ENCODE measurements at regions not wholly inside any gene's neighbourhood (a gene's known extent, or its start where the extent isn't known, plus 50 kb on each side); places are given as distances from the start of the nearest gene placed in this dataset.

DNA sequence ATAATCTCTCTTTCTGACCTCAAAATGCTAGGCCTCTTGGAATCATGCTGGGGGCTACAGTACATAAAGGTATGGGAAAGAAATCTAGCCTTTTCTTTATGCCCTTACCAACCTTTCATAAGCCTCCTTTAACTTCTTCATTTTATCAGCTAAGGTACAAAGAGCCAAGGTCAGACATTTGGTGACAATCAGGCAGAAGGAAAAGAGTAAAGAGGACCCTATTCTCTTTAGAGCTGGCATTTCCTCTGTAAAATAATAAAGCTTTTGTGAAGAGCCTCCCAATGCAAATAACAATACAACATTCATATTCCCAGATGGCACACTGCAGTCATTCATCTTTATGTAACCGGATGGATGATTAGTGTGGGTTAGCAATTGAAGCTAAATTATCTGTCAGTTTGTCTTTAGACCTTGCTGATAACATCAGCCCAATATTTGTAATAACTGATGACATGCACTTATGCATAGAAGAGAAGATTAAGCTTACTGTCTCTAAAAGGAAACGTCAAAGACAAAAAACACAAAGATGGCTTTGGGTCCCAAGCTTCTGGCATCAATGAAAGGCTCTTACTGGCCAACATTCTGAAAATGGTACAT is 163.1 kb downstream of the IBTK start:
- TF ChIP-seq, protein P1, sequence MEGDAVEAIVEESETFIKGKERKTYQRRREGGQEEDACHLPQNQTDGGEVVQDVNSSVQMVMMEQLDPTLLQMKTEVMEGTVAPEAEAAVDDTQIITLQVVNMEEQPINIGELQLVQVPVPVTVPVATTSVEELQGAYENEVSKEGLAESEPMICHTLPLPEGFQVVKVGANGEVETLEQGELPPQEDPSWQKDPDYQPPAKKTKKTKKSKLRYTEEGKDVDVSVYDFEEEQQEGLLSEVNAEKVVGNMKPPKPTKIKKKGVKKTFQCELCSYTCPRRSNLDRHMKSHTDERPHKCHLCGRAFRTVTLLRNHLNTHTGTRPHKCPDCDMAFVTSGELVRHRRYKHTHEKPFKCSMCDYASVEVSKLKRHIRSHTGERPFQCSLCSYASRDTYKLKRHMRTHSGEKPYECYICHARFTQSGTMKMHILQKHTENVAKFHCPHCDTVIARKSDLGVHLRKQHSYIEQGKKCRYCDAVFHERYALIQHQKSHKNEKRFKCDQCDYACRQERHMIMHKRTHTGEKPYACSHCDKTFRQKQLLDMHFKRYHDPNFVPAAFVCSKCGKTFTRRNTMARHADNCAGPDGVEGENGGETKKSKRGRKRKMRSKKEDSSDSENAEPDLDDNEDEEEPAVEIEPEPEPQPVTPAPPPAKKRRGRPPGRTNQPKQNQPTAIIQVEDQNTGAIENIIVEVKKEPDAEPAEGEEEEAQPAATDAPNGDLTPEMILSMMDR (IDR thresholded peaks at IDR 0.05; ENCODE audit: low read length, missing control alignments), result no peak
- H3K4me3 ChIP-seq (replicated peaks; ENCODE audit: low read depth, low read length), result no peak overlapping the region
- no peak for DNase-seq (ENCODE audit: low read depth)

DNA sequence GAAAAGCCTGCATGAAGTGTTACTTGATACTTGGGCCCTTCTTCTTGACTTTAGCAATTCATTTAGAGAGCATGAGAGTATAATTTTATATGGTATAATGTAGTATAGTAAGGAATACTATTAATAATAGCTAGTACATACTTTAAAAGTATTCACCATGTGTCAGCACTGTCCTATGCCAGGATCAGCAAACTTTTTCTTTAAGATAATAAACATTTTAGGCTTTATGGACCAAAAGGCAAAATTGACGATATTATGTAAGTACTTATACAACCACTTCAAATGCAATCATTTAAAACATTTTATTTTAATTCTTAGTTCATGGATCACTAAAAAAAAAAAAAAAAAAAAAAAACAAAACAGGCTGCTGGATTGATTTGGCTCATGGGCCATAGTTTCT is 163.9 kb downstream of the IBTK start:
- TF ChIP-seq, protein P1 (IDR thresholded peaks at IDR 0.05; ENCODE audit: low read length, missing control alignments), result no peak
- H3K4me3 ChIP-seq (replicated peaks; ENCODE audit: low read depth, low read length), result no peak overlapping the region
- no peak for DNase-seq (ENCODE audit: low read depth)

DNA sequence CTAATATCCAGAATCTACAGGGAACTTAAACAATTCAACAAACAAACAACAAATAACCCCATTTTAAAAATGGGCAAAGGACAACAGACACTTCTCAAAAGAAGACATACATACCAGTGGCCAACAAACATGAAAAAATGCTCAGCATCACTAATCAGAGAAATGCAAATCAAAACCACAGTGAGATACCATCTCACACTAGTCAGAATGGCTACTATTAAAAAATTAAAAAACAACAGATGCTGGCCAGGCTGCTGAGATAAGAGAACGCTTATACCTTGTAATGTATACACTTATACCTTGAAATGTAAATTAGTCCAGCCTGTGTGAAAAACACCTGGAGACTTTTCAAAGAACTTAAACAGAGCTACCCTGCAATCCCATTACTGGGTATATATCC is 166.8 kb downstream of the IBTK start:
- H3K4me3 ChIP-seq (replicated peaks; ENCODE audit: low read depth, low read length), result no peak overlapping the region
- TF ChIP-seq, protein P1 (IDR thresholded peaks at IDR 0.05; ENCODE audit: low read length, missing control alignments), result no peak
- DNase-seq (ENCODE audit: low read depth), result no peak

DNA sequence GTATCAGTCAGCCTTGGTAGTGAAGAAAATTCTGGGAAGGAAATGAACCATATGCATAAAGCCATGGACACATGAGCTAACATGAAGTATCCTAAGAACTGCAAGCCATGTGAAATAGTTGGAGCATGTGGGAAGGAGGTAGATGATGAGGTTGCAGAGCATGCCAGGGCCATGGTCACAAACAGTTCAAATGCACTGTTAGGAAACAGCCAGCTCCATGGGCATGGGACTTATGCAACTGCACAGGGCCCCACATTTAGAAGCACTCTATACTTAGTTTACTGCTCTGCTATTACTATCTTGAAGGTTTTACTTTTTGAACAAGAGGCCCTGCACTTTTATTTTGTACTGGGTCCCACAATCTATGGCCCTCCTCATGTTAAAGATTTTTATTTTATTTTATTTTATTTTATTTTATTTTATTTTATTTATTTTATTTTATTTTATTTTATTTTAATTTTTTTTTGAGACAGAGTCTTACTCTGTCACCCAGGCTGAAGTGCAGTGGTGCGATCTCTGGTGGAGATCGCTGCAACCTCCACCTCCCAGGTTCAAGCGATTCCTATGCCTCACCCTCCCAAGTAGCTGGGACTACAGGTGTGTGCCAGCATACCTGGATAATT is 169.1 kb downstream of the IBTK start:
- TF ChIP-seq, protein P1 (IDR thresholded peaks at IDR 0.05; ENCODE audit: low read length, missing control alignments), result no peak
- no peak overlapping the region for H3K4me3 ChIP-seq (replicated peaks; ENCODE audit: low read depth, low read length)
- DNase-seq (ENCODE audit: low read depth), result no peak

DNA sequence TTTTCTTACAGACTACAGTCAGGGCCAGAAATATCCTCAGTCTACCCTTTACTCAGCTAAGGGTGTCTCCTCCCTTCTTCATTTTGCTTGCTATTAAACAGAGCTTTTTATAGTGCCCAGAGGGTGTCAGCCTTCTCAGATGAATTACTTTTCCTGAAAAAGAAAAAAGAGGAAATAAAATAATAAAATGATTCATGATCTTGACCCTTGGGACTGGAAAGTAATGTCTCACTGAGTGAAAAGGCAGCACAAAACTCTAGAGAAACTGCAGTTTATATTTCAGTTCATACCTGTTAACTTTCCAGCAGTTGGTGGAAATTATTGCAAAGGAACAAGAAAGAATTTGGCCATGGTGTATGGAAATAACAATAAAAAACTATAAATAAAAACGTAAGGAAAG is 170.6 kb downstream of the IBTK start:
- H3K4me3 ChIP-seq (replicated peaks; ENCODE audit: low read depth, low read length), result no peak overlapping the region
- DNase-seq (ENCODE audit: low read depth), result peak; percentile 10
- TF ChIP-seq, protein P1 (IDR thresholded peaks at IDR 0.05; ENCODE audit: low read length, missing control alignments), result no peak

DNA sequence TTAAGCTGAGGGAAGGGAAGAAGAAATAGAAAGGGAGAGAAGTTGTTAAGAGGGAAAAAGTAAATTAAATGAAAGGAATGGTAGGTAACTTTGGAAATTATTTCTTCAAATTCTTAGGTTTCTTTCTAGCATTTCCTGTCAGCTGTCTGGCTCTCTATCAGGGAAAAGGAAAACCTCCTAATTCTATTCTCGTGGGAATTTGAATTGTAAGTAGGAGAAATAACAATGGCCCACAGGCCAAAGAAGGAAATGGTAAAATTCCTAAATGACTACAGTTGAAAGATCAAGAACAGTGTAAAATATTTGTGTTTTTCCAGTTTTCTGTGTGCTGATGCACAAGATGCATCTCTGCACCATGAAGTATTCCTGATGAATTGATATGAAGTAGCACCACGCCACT is 173.0 kb downstream of the IBTK start:
- TF ChIP-seq, protein P1 (IDR thresholded peaks at IDR 0.05; ENCODE audit: low read length, missing control alignments), result no peak
- DNase-seq (ENCODE audit: low read depth), result peak; percentile 33
- no peak overlapping the region for H3K4me3 ChIP-seq (replicated peaks; ENCODE audit: low read depth, low read length)

DNA sequence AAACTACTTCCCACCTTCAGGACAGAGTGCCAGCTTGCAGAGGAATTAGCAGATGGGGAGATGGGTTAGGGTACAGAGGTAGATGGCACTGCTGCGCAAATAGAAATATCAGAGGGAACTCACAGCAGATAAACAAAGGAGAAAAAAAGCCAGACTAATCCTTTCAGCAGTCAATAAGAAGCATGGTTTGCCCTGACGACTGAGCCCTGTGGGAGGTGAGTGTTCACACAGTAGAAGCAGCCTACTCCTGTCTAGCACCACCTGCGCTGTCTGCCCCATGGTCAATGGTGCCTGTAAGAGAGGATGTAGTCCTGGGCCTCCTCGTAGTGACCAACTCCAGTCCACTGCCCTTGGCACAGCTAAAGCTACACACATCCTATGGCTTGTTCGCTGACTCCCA is 174.1 kb downstream of the IBTK start:
- TF ChIP-seq, protein P1 (IDR thresholded peaks at IDR 0.05; ENCODE audit: low read length, missing control alignments), result no peak
- no peak overlapping the region for H3K4me3 ChIP-seq (replicated peaks; ENCODE audit: low read depth, low read length)
- no peak for DNase-seq (ENCODE audit: low read depth)
